PC-9 (cell line): ENCODE measurements at regions not wholly inside any gene's neighbourhood (a gene's known extent, or its start where the extent isn't known, plus 50 kb on each side); places are given as distances from the start of the nearest gene placed in this dataset.
"Not testable (repeated sequence)": the region's sequence is repeated elsewhere in the genome, so short reads cannot be mapped to it uniquely, and the experiment has no call there.

Experiments used
- BruUV-seq: library from RNA; stranded (reverse); fragments of 400-500 nt; replicated peaks from 2 replicates; lab custom pipeline; 2021; lab: Mats Ljungman, UMichigan
- CTCF ChIA-PET: fragments of 300-600 bp; sonication (Branson Sonifier 250); formaldehyde crosslinking; loops from one replicate; lab custom pipeline; 2022; ENCODE audit warnings: antibody characterized with exemption; lab: Charles Lee
- POLR2A ChIA-PET: fragments of 300-600 bp; sonication (Branson Sonifier 250); formaldehyde crosslinking; loops from one replicate; lab custom pipeline; 2022; ENCODE audit warnings: antibody characterized with exemption; ENCODE audit not compliant: unreplicated experiment; lab: Charles Lee
- DNase-seq, 2 experiments: peaks; one replicate each; pipeline versions ENCODE4 v3.0.0 to v3.0.0-alpha.2; 2015 to 2022; ENCODE audit warnings: mixed read lengths in 1 of 2
- H2AFZ ChIP-seq: fragments of 200-600 bp; sonication (generic); 2 replicates; pipeline ENCODE4 v1.8.1; 2017; ENCODE audit warnings: antibody characterized with exemption
- H3F3A ChIP-seq: fragments of 200-600 bp; sonication (generic); 2 replicates; pipeline ENCODE4 v1.8.1; 2017; ENCODE audit warnings: antibody characterized with exemption, mild to moderate bottlenecking, low read depth; ENCODE audit not compliant: insufficient read depth
- H3K27ac ChIP-seq: fragments of 200-600 bp; sonication (generic); 2 replicates; pipeline ENCODE4 v1.6.1; 2016; ENCODE audit warnings: mixed run types
- H3K27me3 ChIP-seq: fragments of 200-600 bp; sonication (generic); 2 replicates; pipeline ENCODE4 v1.6.1; 2016; ENCODE audit warnings: low read depth, mixed run types; ENCODE audit not compliant: insufficient read depth
- H3K36me3 ChIP-seq: fragments of 200-600 bp; sonication (generic); 2 replicates; pipeline ENCODE4 v1.6.1; 2016; ENCODE audit warnings: low read depth, mixed run types
- H3K4me1 ChIP-seq: fragments of 200-600 bp; sonication (generic); replicated peaks from 2 replicates; pipeline ENCODE4 v1.6.1; 2016; ENCODE audit warnings: mixed run types; ENCODE audit not compliant: insufficient read depth
- H3K4me2 ChIP-seq: fragments of 200-600 bp; sonication (generic); 2 replicates; pipeline ENCODE4 v1.6.1; 2017; ENCODE audit warnings: mixed run types
- H3K4me3 ChIP-seq: fragments of 200-600 bp; sonication (generic); 2 replicates; pipeline ENCODE4 v1.6.1; 2016; ENCODE audit warnings: mixed run types
- H3K79me2 ChIP-seq: fragments of 200-600 bp; sonication (generic); 2 replicates; pipeline ENCODE4 v1.6.1; 2017; ENCODE audit warnings: low read depth, mixed run types
- H3K9me2 ChIP-seq: fragments of 200-600 bp; sonication (generic); 2 replicates; pipeline ENCODE4 v1.8.1; 2017; ENCODE audit warnings: mild to moderate bottlenecking; ENCODE audit not compliant: insufficient read depth
- H3K9me3 ChIP-seq: fragments of 200-600 bp; sonication (generic); 2 replicates; pipeline ENCODE4 v1.8.1; 2016; ENCODE audit warnings: low read depth; ENCODE audit not compliant: insufficient read depth
- H4K20me1 ChIP-seq: fragments of 200-600 bp; sonication (generic); 2 replicates; pipeline ENCODE4 v1.8.1; 2017; ENCODE audit not compliant: insufficient read depth
- CTCF ChIP-seq: fragments of 200-600 bp; sonication (generic); conservative IDR thresholded peaks from 2 replicates; pipeline ENCODE4 v1.6.1; 2017; ENCODE audit warnings: mixed run types, antibody characterized with exemption, mild to moderate bottlenecking, moderate library complexity
- EZH2 ChIP-seq: fragments of 200-600 bp; sonication (generic); IDR thresholded peaks from 2 replicates; pipeline ENCODE4 v1.8.0; 2017; ENCODE audit warnings: antibody characterized with exemption, low read depth
- intact Hi-C: fragments of 100-400 bp; cut with micrococcal nuclease; formaldehyde crosslinking; loops from one replicate; pipeline ENCODE4 v1.10.0; 2022; ENCODE audit not compliant: unreplicated experiment

- H3K4me1 ChIP-seq: peaks cover 2% of the 10 kb centered on the region; the same call in 1 of the 2 replicates
- no peaks in the 10 kb centered on the region for H3K9me2 ChIP-seq
- DNase-seq: peak in 1 of 2 experiments; percentile 11
- no peaks in the 10 kb centered on the region for H3K36me3 ChIP-seq
- H4K20me1 ChIP-seq: no peaks in the 10 kb centered on the region
- peaks cover 15% of the 10 kb centered on the region for H3K9me3 ChIP-seq
- no peak overlapping the region for H3K4me2 ChIP-seq
- TF ChIP-seq CTCF (peak; percentile 41; the same call in 1 of the 2 replicates), EZH2 (no peak)
- intact Hi-C loops: no loop called here
- BruUV-seq: no TSS peak
- H3K4me3 ChIP-seq: no peak overlapping the region
- CTCF ChIA-PET: no interaction called here
- H3K27ac ChIP-seq: no peak overlapping the region
- H3F3A ChIP-seq: no peaks in the 10 kb centered on the region
- POLR2A ChIA-PET: no interaction called here
- H2AFZ ChIP-seq: no peak overlapping the region
- no peaks in the 10 kb centered on the region for H3K27me3 ChIP-seq
- H3K79me2 ChIP-seq: no peaks in the 10 kb centered on the region
Measured at GRCh38 chr12:29889737-29890136, 106.0 kb upstream of the TMTC1 start.

GRCh38 chr12:29888777-29889176 is 105.0 kb upstream of the TMTC1 start:
- intact Hi-C loops: no loop called here

GRCh38 chr12:29884957-29885356 is 101.2 kb upstream of the TMTC1 start:
- H3K36me3 ChIP-seq, H3K4me1 ChIP-seq, H3K4me2 ChIP-seq, H4K20me1 ChIP-seq, H3K79me2 ChIP-seq, H3K9me2 ChIP-seq, intact Hi-C loops, H2AFZ ChIP-seq, CTCF ChIA-PET, POLR2A ChIA-PET, H3K4me3 ChIP-seq, H3K27me3 ChIP-seq, BruUV-seq, H3F3A ChIP-seq: not testable (repeated sequence)
- Histone ChIP-seq H3K9me3 (peaks cover 27% of the 10 kb centered on the region), H3K27ac (peak overlapping the region; percentile 60)
- DNase-seq: peak; percentile 2 to 71

More at GRCh38 chr12:29888777-29889176, 105.0 kb upstream of the TMTC1 start:
- Histone ChIP-seq H3K4me2 (no peak overlapping the region), H3K36me3 (no peaks in the 10 kb centered on the region), H3K9me2 (no peaks in the 10 kb centered on the region), H3K79me2 (no peaks in the 10 kb centered on the region), H3K27me3 (no peaks in the 10 kb centered on the region), H3K27ac (no peak overlapping the region), H4K20me1 (no peaks in the 10 kb centered on the region), H3K9me3 (peaks cover 20% of the 10 kb centered on the region), H3K4me1 (peaks cover 8% of the 10 kb centered on the region; the same call in 1 of the 2 replicates), H2AFZ (no peak overlapping the region), H3F3A (no peaks in the 10 kb centered on the region), H3K4me3 (no peak overlapping the region)
- ChIA-PET POLR2A (no interaction called here), CTCF (no interaction called here)
- DNase-seq: no peak
- BruUV-seq: no TSS peak
- TF ChIP-seq CTCF (no peak), EZH2 (no peak)
